HS-5 (cell line): ENCODE measurements at regions not wholly inside any gene's neighbourhood (a gene's known extent, or its start where the extent isn't known, plus 50 kb on each side); places are given as distances from the start of the nearest gene placed in this dataset.
"Not testable (repeated sequence)": the region's sequence is repeated elsewhere in the genome, so short reads cannot be mapped to it uniquely, and the experiment has no call there.

Experiments used
- DNase-seq: peaks from one replicate; pipeline ENCODE4 v3.0.0-alpha.2; 2012; ENCODE audit warnings: low read depth

- no peak for DNase-seq
These were observed 713.0 kb upstream of the CADM2 start for GRCh38 chr3:84245789-84246188.

- DNase-seq = no peak
These were observed 698.2 kb upstream of the CADM2 start for GRCh38 chr3:84260596-84260995.

GRCh38 chr3:84265768-84266167 is 693.0 kb upstream of the CADM2 start:
- DNase-seq = no peak

- DNase-seq = no peak
These were observed 683.3 kb upstream of the CADM2 start for GRCh38 chr3:84275532-84275931.

GRCh38 chr3:84277562-84278224 is 681.1 kb upstream of the CADM2 start:
- no peak for DNase-seq

GRCh38 chr3:84292128-84292527 is 666.7 kb upstream of the CADM2 start:
- no peak for DNase-seq

- no peak for DNase-seq
These were observed 659.5 kb upstream of the CADM2 start for GRCh38 chr3:84299329-84299728.

- DNase-seq = no peak
These were observed 654.6 kb upstream of the CADM2 start for GRCh38 chr3:84304214-84304613.

- no peak for DNase-seq
These were observed 651.5 kb upstream of the CADM2 start for GRCh38 chr3:84307339-84307738.

- no peak for DNase-seq
These were observed 650.4 kb upstream of the CADM2 start for GRCh38 chr3:84308379-84308778.

GRCh38 chr3:84318273-84318809 is 640.4 kb upstream of the CADM2 start:
- DNase-seq = no peak

GRCh38 chr3:84365563-84366278 is 593.1 kb upstream of the CADM2 start:
- not testable (repeated sequence) for DNase-seq
